ENCODE measurements at regions not wholly inside any gene's neighbourhood (a gene's known extent, or its start where the extent isn't known, plus 50 kb on each side); places are given as distances from the start of the nearest gene placed in this dataset.

DNA sequence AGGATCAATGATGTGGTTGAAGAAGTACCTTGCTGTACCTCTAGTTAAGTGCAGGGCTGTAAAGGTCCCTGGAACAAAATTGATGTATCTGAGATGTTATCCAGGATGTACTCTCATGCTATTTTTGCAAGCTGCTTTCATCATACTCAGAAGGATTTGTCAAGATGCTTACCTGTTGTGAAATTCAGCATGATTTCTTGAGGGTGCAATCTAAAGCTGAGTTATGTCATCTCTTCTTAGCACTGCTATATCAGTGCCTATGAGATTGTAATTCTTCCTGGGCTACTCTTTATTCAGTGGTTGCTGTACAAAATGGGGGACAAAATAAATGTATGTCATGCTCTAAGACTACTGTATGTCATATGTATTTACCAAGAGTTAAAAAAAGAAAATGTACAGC, 340.7 kb upstream of the LMO3 start:
- H3K4me2 ChIP-seq (ENCODE audit: low read length), result no peak overlapping the region
- H3K27ac ChIP-seq, result no peak overlapping the region
- no peaks in the 10 kb centered on the region for H3K27me3 ChIP-seq (ENCODE audit: control insufficient read depth, insufficient read depth, low read length)
- H3K9me3 ChIP-seq (ENCODE audit: control insufficient read depth, low read length), result no peaks in the 10 kb centered on the region
- H3K4me3 ChIP-seq (ENCODE audit: low read depth, low read length), result no peak overlapping the region
- TF ChIP-seq, protein P1, sequence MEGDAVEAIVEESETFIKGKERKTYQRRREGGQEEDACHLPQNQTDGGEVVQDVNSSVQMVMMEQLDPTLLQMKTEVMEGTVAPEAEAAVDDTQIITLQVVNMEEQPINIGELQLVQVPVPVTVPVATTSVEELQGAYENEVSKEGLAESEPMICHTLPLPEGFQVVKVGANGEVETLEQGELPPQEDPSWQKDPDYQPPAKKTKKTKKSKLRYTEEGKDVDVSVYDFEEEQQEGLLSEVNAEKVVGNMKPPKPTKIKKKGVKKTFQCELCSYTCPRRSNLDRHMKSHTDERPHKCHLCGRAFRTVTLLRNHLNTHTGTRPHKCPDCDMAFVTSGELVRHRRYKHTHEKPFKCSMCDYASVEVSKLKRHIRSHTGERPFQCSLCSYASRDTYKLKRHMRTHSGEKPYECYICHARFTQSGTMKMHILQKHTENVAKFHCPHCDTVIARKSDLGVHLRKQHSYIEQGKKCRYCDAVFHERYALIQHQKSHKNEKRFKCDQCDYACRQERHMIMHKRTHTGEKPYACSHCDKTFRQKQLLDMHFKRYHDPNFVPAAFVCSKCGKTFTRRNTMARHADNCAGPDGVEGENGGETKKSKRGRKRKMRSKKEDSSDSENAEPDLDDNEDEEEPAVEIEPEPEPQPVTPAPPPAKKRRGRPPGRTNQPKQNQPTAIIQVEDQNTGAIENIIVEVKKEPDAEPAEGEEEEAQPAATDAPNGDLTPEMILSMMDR (IDR thresholded peaks at IDR 0.05), result no peak
- H3K9ac ChIP-seq, result no peak overlapping the region
- H3K79me2 ChIP-seq, result no peaks in the 10 kb centered on the region
- H3K4me1 ChIP-seq, result no peaks in the 10 kb centered on the region
- no peak overlapping the region for H2AFZ ChIP-seq
- H3K36me3 ChIP-seq (ENCODE audit: control insufficient read depth, insufficient read depth, low read length), result no peaks in the 10 kb centered on the region

- Histone ChIP-seq H2AFZ (no peak overlapping the region), H3K36me3 (ENCODE audit: control insufficient read depth, insufficient read depth, low read length) (no peaks in the 10 kb centered on the region), H3K9me3 (ENCODE audit: control insufficient read depth, low read length) (no peaks in the 10 kb centered on the region), H3K27ac (no peak overlapping the region), H3K27me3 (ENCODE audit: control insufficient read depth, insufficient read depth, low read length) (no peaks in the 10 kb centered on the region), H3K4me1 (no peaks in the 10 kb centered on the region), H3K9ac (no peak overlapping the region), H3K4me2 (ENCODE audit: low read length) (no peak overlapping the region), H3K79me2 (no peaks in the 10 kb centered on the region), H3K4me3 (ENCODE audit: low read depth, low read length) (no peak overlapping the region)
- TF ChIP-seq, protein P1 (IDR thresholded peaks at IDR 0.05), result no peak
Measured at GRCh38 chr12:16939871-16940306, 333.9 kb upstream of the LMO3 start.

GRCh38 chr12:16927259-16927658, 321.3 kb upstream of the LMO3 start:
- Histone ChIP-seq H2AFZ (no peak overlapping the region), H3K27ac (no peak overlapping the region), H3K9me3 (ENCODE audit: control insufficient read depth, low read length) (no peaks in the 10 kb centered on the region), H3K79me2 (no peaks in the 10 kb centered on the region), H3K4me3 (ENCODE audit: low read depth, low read length) (no peak overlapping the region), H3K27me3 (ENCODE audit: control insufficient read depth, insufficient read depth, low read length) (no peaks in the 10 kb centered on the region), H3K9ac (no peak overlapping the region), H3K4me2 (ENCODE audit: low read length) (no peak overlapping the region), H3K36me3 (ENCODE audit: control insufficient read depth, insufficient read depth, low read length) (no peaks in the 10 kb centered on the region), H3K4me1 (no peaks in the 10 kb centered on the region)
- TF ChIP-seq, protein P1 (IDR thresholded peaks at IDR 0.05), result no peak

GRCh38 chr12:16920451-16920850, 314.5 kb upstream of the LMO3 start:
- Histone ChIP-seq H3K9me3 (ENCODE audit: control insufficient read depth, low read length) (no peaks in the 10 kb centered on the region), H3K9ac (no peak overlapping the region), H3K27ac (no peak overlapping the region), H3K27me3 (ENCODE audit: control insufficient read depth, insufficient read depth, low read length) (no peaks in the 10 kb centered on the region), H3K4me1 (no peaks in the 10 kb centered on the region), H3K36me3 (ENCODE audit: control insufficient read depth, insufficient read depth, low read length) (no peaks in the 10 kb centered on the region), H3K79me2 (no peaks in the 10 kb centered on the region), H3K4me3 (ENCODE audit: low read depth, low read length) (no peak overlapping the region), H2AFZ (no peak overlapping the region), H3K4me2 (ENCODE audit: low read length) (no peak overlapping the region)
- TF ChIP-seq, protein P1 (IDR thresholded peaks at IDR 0.05), result no peak

- no peak overlapping the region for H3K4me2 ChIP-seq (ENCODE audit: low read length)
- no peaks in the 10 kb centered on the region for H3K4me1 ChIP-seq
- no peak overlapping the region for H2AFZ ChIP-seq
- no peaks in the 10 kb centered on the region for H3K79me2 ChIP-seq
- H3K27ac ChIP-seq, result no peak overlapping the region
- no peaks in the 10 kb centered on the region for H3K27me3 ChIP-seq (ENCODE audit: control insufficient read depth, insufficient read depth, low read length)
- no peak overlapping the region for H3K4me3 ChIP-seq (ENCODE audit: low read depth, low read length)
- TF ChIP-seq, protein P1 (IDR thresholded peaks at IDR 0.05), result no peak
- no peak overlapping the region for H3K9ac ChIP-seq
- no peaks in the 10 kb centered on the region for H3K36me3 ChIP-seq (ENCODE audit: control insufficient read depth, insufficient read depth, low read length)
- no peaks in the 10 kb centered on the region for H3K9me3 ChIP-seq (ENCODE audit: control insufficient read depth, low read length)
Measured at GRCh38 chr12:16919551-16919950, 313.6 kb upstream of the LMO3 start.

All from parathyroid adenoma (tissue), 2 donors.